Small intestine (tissue), 7 donors: ENCODE measurements at regions not wholly inside any gene's neighbourhood (a gene's known extent, or its start where the extent isn't known, plus 50 kb on each side); places are given as distances from the start of the nearest gene placed in this dataset.
A peak's percentile ranks its signal among the peaks of the same experiment; 100 is the strongest.

Source experiments
- DNase-seq, 2 donors: peaks; one replicate each; pipeline versions ENCODE4 v3.0.0 to v3.0.0-alpha.2; 2013
- FAIRE-seq: peaks from 2 replicates; lab custom pipeline; 2012; peaks lifted over from hg19 to GRCh38; lab: Jason Lieb, UNC
- H3K27ac ChIP-seq, 3 donors: one replicate each; pipeline ENCODE4 v1.5.1; 2013; ENCODE audit warnings: low read length in 2 of 3, mild to moderate bottlenecking in 2 of 3, control low read depth in 1 of 3, inconsistent platforms in 1 of 3, low read depth in 1 of 3, moderate library complexity in 1 of 3
- H3K27me3 ChIP-seq, 3 donors: one replicate each; pipeline ENCODE4 v1.6.1; 2013; ENCODE audit warnings: low read length in 3 of 3, inconsistent platforms in 1 of 3; ENCODE audit not compliant: control insufficient read depth in 3 of 3, insufficient read depth in 3 of 3
- H3K36me3 ChIP-seq, 3 donors: one replicate each; pipeline ENCODE4 v1.6.1; 2013; ENCODE audit warnings: low read length in 3 of 3, inconsistent platforms in 1 of 3, low read depth in 1 of 3, mild to moderate bottlenecking in 1 of 3, moderate library complexity in 1 of 3; ENCODE audit not compliant: control insufficient read depth in 3 of 3, insufficient read depth in 2 of 3
- H3K4me1 ChIP-seq, 3 donors: one replicate each; pipeline ENCODE4 v1.6.1; 2013; ENCODE audit warnings: low read length in 2 of 3, inconsistent platforms in 1 of 3, low read depth in 1 of 3, mild to moderate bottlenecking in 1 of 3, moderate library complexity in 1 of 3; ENCODE audit not compliant: control insufficient read depth in 3 of 3, insufficient read depth in 2 of 3
- H3K4me3 ChIP-seq, 3 donors: one replicate each; pipeline ENCODE4 v1.5.1; 2013; ENCODE audit warnings: low read length in 3 of 3, control low read depth in 1 of 3, inconsistent platforms in 1 of 3, low read depth in 1 of 3, mild to moderate bottlenecking in 1 of 3, moderate library complexity in 1 of 3
- H3K9me3 ChIP-seq, 2 donors: one replicate each; pipeline ENCODE4 v1.6.1; 2013; ENCODE audit warnings: low read depth in 1 of 2, low read length in 1 of 2; ENCODE audit not compliant: control insufficient read depth in 2 of 2, insufficient read depth in 1 of 2
- WGBS, 3 donors: extraction: QIAGEN DNeasy Blood & Tissue Kit; methylation state at CpG; one replicate each; pipeline ENCODE4 v1.1.7; 2013; 5-methylcytosine and 5-hydroxymethylcytosine counted together
- donor health status: healthy with polysubstance abuse.
- donor health status: control.
- donor health status: control.
- donor health status: Bipolar disorder and iron deficiency.
- donor health status: healthy.

- WGBS, 3 donors, result 44 to 84% (median 58%) methylated on average over 2 of the region's 2 CpGs
- no peaks in the 10 kb centered on the region for H3K36me3 ChIP-seq
- no peaks in the 10 kb centered on the region for H3K4me1 ChIP-seq
Measured at GRCh38 chr10:80921032-80921431, 383.3 kb downstream of the SH2D4B start.

GRCh38 chr10:80924063-80924952 is 386.6 kb downstream of the SH2D4B start:
- Histone ChIP-seq H3K4me3 (no peak overlapping the region), H3K27ac (no peak overlapping the region), H3K27me3 (no peaks in the 10 kb centered on the region), H3K9me3 (no peaks in the 10 kb centered on the region), H3K36me3 (no peaks in the 10 kb centered on the region), H3K4me1 (no peaks in the 10 kb centered on the region)
- 24 to 66% (median 37%) methylated on average over 7 of the region's 7 CpGs for WGBS, 3 donors
- peak; percentile 37 to 54 for DNase-seq
- FAIRE-seq, result no peak

More at GRCh38 chr10:80921032-80921431, 383.3 kb downstream of the SH2D4B start:
- no peaks in the 10 kb centered on the region for H3K27me3 ChIP-seq
- H3K27ac ChIP-seq, result no peak overlapping the region
- FAIRE-seq (no peak), DNase-seq (no peak)
- H3K4me3 ChIP-seq, result no peak overlapping the region
- no peaks in the 10 kb centered on the region for H3K9me3 ChIP-seq

- no peak for FAIRE-seq
- no peaks in the 10 kb centered on the region for H3K9me3 ChIP-seq
- H3K4me1 ChIP-seq, result no peaks in the 10 kb centered on the region
- H3K36me3 ChIP-seq, result no peaks in the 10 kb centered on the region
- H3K27me3 ChIP-seq, result no peaks in the 10 kb centered on the region
- H3K4me3 ChIP-seq, result no peak overlapping the region
- no peak for DNase-seq
- 47 to 56% (median 52%) methylated on average over 5 of the region's 5 CpGs for WGBS, 3 donors
- H3K27ac ChIP-seq, result no peak overlapping the region
Measured at GRCh38 chr10:80927419-80928078, 389.8 kb downstream of the SH2D4B start.

- H3K4me3 ChIP-seq, result no peak overlapping the region
- H3K27ac ChIP-seq, result no peak overlapping the region
- FAIRE-seq, result no peak
- H3K36me3 ChIP-seq, result no peaks in the 10 kb centered on the region
- H3K4me1 ChIP-seq, result no peaks in the 10 kb centered on the region
- H3K9me3 ChIP-seq, result no peaks in the 10 kb centered on the region
- WGBS, 3 donors, result 46 to 83% (median 55%) methylated on average over 1 of the region's 1 CpG
- DNase-seq, result no peak
- no peaks in the 10 kb centered on the region for H3K27me3 ChIP-seq
Measured at GRCh38 chr10:80938903-80939302, 401.2 kb downstream of the SH2D4B start.

GRCh38 chr10:80945264-80945880 is 407.7 kb downstream of the SH2D4B start:
- Histone ChIP-seq H3K27me3 (no peaks in the 10 kb centered on the region), H3K4me3 (no peak overlapping the region), H3K36me3 (no peaks in the 10 kb centered on the region), H3K27ac (no peak overlapping the region), H3K4me1 (no peaks in the 10 kb centered on the region), H3K9me3 (no peaks in the 10 kb centered on the region)
- no peak for DNase-seq
- FAIRE-seq, result no peak
- 58 to 71% (median 67%) methylated on average over 1 of the region's 1 CpG for WGBS, 3 donors

GRCh38 chr10:80946073-80946472 is 408.4 kb downstream of the SH2D4B start:
- 26 to 54% (median 31%) methylated on average over 1 of the region's 1 CpG for WGBS, 3 donors
- H3K4me3 ChIP-seq, result no peak overlapping the region
- H3K9me3 ChIP-seq, result no peaks in the 10 kb centered on the region
- DNase-seq, result no peak
- H3K4me1 ChIP-seq, result no peaks in the 10 kb centered on the region
- H3K27ac ChIP-seq, result no peak overlapping the region
- FAIRE-seq, result no peak
- no peaks in the 10 kb centered on the region for H3K36me3 ChIP-seq
- no peaks in the 10 kb centered on the region for H3K27me3 ChIP-seq

- no peaks in the 10 kb centered on the region for H3K9me3 ChIP-seq
- no peak overlapping the region for H3K4me3 ChIP-seq
- no peaks in the 10 kb centered on the region for H3K4me1 ChIP-seq
- WGBS, 3 donors, result 70 to 82% (median 70%) methylated on average over 5 of the region's 5 CpGs
- no peak overlapping the region for H3K27ac ChIP-seq
- H3K36me3 ChIP-seq, result no peaks in the 10 kb centered on the region
- DNase-seq (no peak), FAIRE-seq (no peak)
- H3K27me3 ChIP-seq, result no peaks in the 10 kb centered on the region
Measured at GRCh38 chr10:80946957-80947726, 409.4 kb downstream of the SH2D4B start.

- 82 to 91% (median 84%) methylated on average over 5 of the region's 5 CpGs for WGBS, 3 donors
- no peak overlapping the region for H3K27ac ChIP-seq
- FAIRE-seq (no peak), DNase-seq (no peak)
- no peaks in the 10 kb centered on the region for H3K27me3 ChIP-seq
- no peak overlapping the region for H3K4me3 ChIP-seq
- no peaks in the 10 kb centered on the region for H3K36me3 ChIP-seq
- H3K4me1 ChIP-seq, result no peaks in the 10 kb centered on the region
- H3K9me3 ChIP-seq, result no peaks in the 10 kb centered on the region
Measured at GRCh38 chr10:80949785-80950184, 412.1 kb downstream of the SH2D4B start.
